GM12878 (cell line): ENCODE measurements at regions not wholly inside any gene's neighbourhood (a gene's known extent, or its start where the extent isn't known, plus 50 kb on each side); places are given as distances from the start of the nearest gene placed in this dataset.

Experiments
- ATAC-seq: fragments of 200-7000 bp; cut with Tn5 transposase; 3 replicates; pipeline ENCODE4 v1.9.1; 2020; ENCODE audit warnings: mild to moderate bottlenecking, moderate library complexity
- BruUV-seq: library from RNA; stranded (reverse); fragments of 400-500 nt; replicated peaks from 2 replicates; lab custom pipeline; 2021; lab: Mats Ljungman, UMichigan
- CTCF ChIA-PET: fragments of 300-600 bp; sonication (Branson Sonifier 250); formaldehyde crosslinking; extraction: SDS; loops from one replicate; lab custom pipeline; 2021; ENCODE audit warnings: inconsistent platforms; lab: Yijun Ruan, JAX
- POLR2A ChIA-PET: fragments of 350-600 bp; formaldehyde crosslinking; extraction: SDS; loops from one replicate; lab custom pipeline; 2021; ENCODE audit warnings: inconsistent platforms; lab: Charles Lee
- RAD21 ChIA-PET: fragments of 300-600 bp; sonication (Branson Sonifier 250); formaldehyde crosslinking; loops from one replicate; lab custom pipeline; 2023; ENCODE audit warnings: antibody characterized with exemption; ENCODE audit not compliant: unreplicated experiment; lab: Charles Lee
- SMC1A ChIA-PET: fragments of 300-600 bp; sonication (Branson Sonifier 250); formaldehyde crosslinking; loops from one replicate; lab custom pipeline; 2023; ENCODE audit not compliant: unreplicated experiment, uncharacterized antibody; lab: Charles Lee
- DNase-seq: peaks from one replicate; pipeline ENCODE4 v3.0.0-alpha.2; 2011; ENCODE audit warnings: low read depth, low spot score
- FAIRE-seq: peaks from 3 replicates; lab custom pipeline; 2011; peaks lifted over from hg19 to GRCh38; lab: Jason Lieb, UNC
- H2AFZ ChIP-seq: 2 replicates; pipeline ENCODE4 v1.6.0; 2011; ENCODE audit warnings: low read depth, low read length, control low read depth; ENCODE audit not compliant: control insufficient read depth
- H3K27ac ChIP-seq: 2 replicates; pipeline ENCODE4 v1.5.1; 2011; ENCODE audit warnings: control low read depth; ENCODE audit not compliant: control insufficient read depth, insufficient read depth
- H3K27me3 ChIP-seq, 2 experiments: replicated peaks in 1 of 2; 2 replicates each; pipeline versions ENCODE4 v1.6.0 to v1.6.1; 2011; ENCODE audit warnings: low read length in 1 of 2; ENCODE audit not compliant: control insufficient read depth in 2 of 2, insufficient read depth in 2 of 2
- H3K36me3 ChIP-seq, 2 experiments: 2 replicates each; pipeline ENCODE4 v1.5.1; 2011; ENCODE audit warnings: low read length in 1 of 2; ENCODE audit not compliant: control insufficient read depth in 2 of 2, insufficient read depth in 2 of 2
- H3K4me1 ChIP-seq: 2 replicates; pipeline ENCODE4 v1.6.1; 2011; ENCODE audit warnings: mild to moderate bottlenecking, low read length, moderate library complexity, mixed read lengths; ENCODE audit not compliant: control insufficient read depth, insufficient read depth
- H3K4me2 ChIP-seq: 2 replicates; pipeline ENCODE4 v1.6.0; 2011; ENCODE audit warnings: control low read depth; ENCODE audit not compliant: control insufficient read depth, insufficient read depth
- H3K4me3 ChIP-seq: fragments of 200-600 bp; sonication (generic); 2 replicates; pipeline ENCODE4 v1.5.1; 2016
- H3K79me2 ChIP-seq: 2 replicates; pipeline ENCODE4 v1.6.0; 2011; ENCODE audit warnings: low read length; ENCODE audit not compliant: control insufficient read depth, insufficient read depth
- H3K9ac ChIP-seq: 2 replicates; pipeline ENCODE4 v1.8.0; 2011; ENCODE audit warnings: low read length, control low read depth, mixed read lengths; ENCODE audit not compliant: control insufficient read depth, insufficient read depth
- H3K9me3 ChIP-seq: replicated peaks from 3 replicates; pipeline ENCODE4 v1.5.1; 2011; ENCODE audit warnings: mild to moderate bottlenecking, low read length; ENCODE audit not compliant: control insufficient read depth, insufficient read depth
- H4K20me1 ChIP-seq: 2 replicates; pipeline ENCODE4 v1.6.0; 2011; ENCODE audit not compliant: control insufficient read depth, insufficient read depth
- ATF7 ChIP-seq: fragments of 450-650 bp; IDR thresholded peaks from 2 replicates; pipeline ENCODE4 v1.6.1; 2016; ENCODE audit warnings: low read depth, mild to moderate bottlenecking
- EP300 ChIP-seq, 2 experiments: fragments of 150-350 bp in 1 of 2; IDR thresholded peaks; 2 replicates each; pipeline ENCODE4 v1.6.1; 2011 to 2012; ENCODE audit warnings: low read depth in 2 of 2, low read length in 2 of 2, borderline replicate concordance in 1 of 2, improper control_type of control experiment in 1 of 2, inconsistent platforms in 1 of 2; ENCODE audit not compliant: control insufficient read depth in 1 of 2
- FOS ChIP-seq: IDR thresholded peaks from 3 replicates; pipeline ENCODE4 v1.6.1; 2011; ENCODE audit warnings: borderline replicate concordance; ENCODE audit not compliant: insufficient read length; ENCODE audit errors: extremely low read depth
- IKZF2 ChIP-seq, 2 experiments: fragments of 450-650 bp; IDR thresholded peaks; 2 replicates each; pipeline ENCODE4 v1.6.1; 2017; ENCODE audit warnings: mild to moderate bottlenecking in 2 of 2, moderate library complexity in 2 of 2
- NFIC ChIP-seq: IDR thresholded peaks from 2 replicates; pipeline ENCODE4 v1.6.1; 2012; ENCODE audit warnings: low read depth, mild to moderate bottlenecking, inconsistent platforms, low read length, moderate library complexity
- NFYA ChIP-seq: IDR thresholded peaks from 2 replicates; pipeline ENCODE4 v1.6.1; 2011; ENCODE audit warnings: low read depth, mild to moderate bottlenecking, low read length, improper control_type of control experiment, borderline replicate concordance
- NFYB ChIP-seq: IDR thresholded peaks from 2 replicates; pipeline ENCODE4 v1.6.1; 2011; ENCODE audit warnings: low read depth, mild to moderate bottlenecking, low read length, improper control_type of control experiment, moderate library complexity; ENCODE audit not compliant: insufficient read depth
- RELA ChIP-seq: fragments of 450-650 bp; IDR thresholded peaks from 2 replicates; pipeline ENCODE4 v1.8.0; 2014; ENCODE audit warnings: borderline replicate concordance; ENCODE audit not compliant: partially characterized antibody
- SIN3A ChIP-seq: IDR thresholded peaks from 2 replicates; pipeline ENCODE4 v1.6.1; 2012; ENCODE audit warnings: low read depth, low read length, improper control_type of control experiment
- SP1 ChIP-seq: IDR thresholded peaks from one replicate; pipeline ENCODE4 v1.6.1; 2011; ENCODE audit warnings: low read depth, low read length
- SREBF1 ChIP-seq: IDR thresholded peaks from 2 replicates; pipeline ENCODE4 v1.6.1; 2012; ENCODE audit warnings: mild to moderate bottlenecking, low read length
- TAF1 ChIP-seq: IDR thresholded peaks from 2 replicates; pipeline ENCODE4 v1.6.1; 2011; ENCODE audit warnings: mild to moderate bottlenecking, low read depth, low read length, borderline replicate concordance
- TCF3 ChIP-seq: IDR thresholded peaks from 2 replicates; pipeline ENCODE4 v1.6.1; 2012; ENCODE audit warnings: low read depth, mild to moderate bottlenecking, low read length, borderline replicate concordance; ENCODE audit not compliant: insufficient read depth
- YBX1 ChIP-seq: fragments of 450-650 bp; IDR thresholded peaks from 2 replicates; pipeline ENCODE4 v1.6.1; 2016; ENCODE audit warnings: antibody characterized with exemption
- ZNF24 ChIP-seq: fragments of 450-650 bp; IDR thresholded peaks from 2 replicates; pipeline ENCODE4 v1.6.1; 2017; ENCODE audit warnings: antibody characterized with exemption, mild to moderate bottlenecking
- ZSCAN29 ChIP-seq: fragments of 450-650 bp; IDR thresholded peaks from 2 replicates; pipeline ENCODE4 v1.6.1; 2017; ENCODE audit warnings: mild to moderate bottlenecking, moderate library complexity
- WGBS: methylation state at CpG from one replicate; pipeline ENCODE4 v1.1.6; 2016; ENCODE audit warnings: low lambda C conversion rate; ENCODE audit not compliant: insufficient replicate concordance, insufficient coverage; ENCODE audit errors: missing lambda C conversion rate; 5-methylcytosine and 5-hydroxymethylcytosine counted together
- in situ Hi-C: fragments of 300-500 bp; cut with MboI; formaldehyde crosslinking; loops from 9 replicates; pipeline ENCODE4 v1.14.3; 2018; ENCODE audit warnings: mixed read lengths
- intact Hi-C: fragments of 100-400 bp; cut with micrococcal nuclease; formaldehyde crosslinking; loops from one replicate; pipeline ENCODE4 v1.14.2; 2022; ENCODE audit not compliant: unreplicated experiment

DNA sequence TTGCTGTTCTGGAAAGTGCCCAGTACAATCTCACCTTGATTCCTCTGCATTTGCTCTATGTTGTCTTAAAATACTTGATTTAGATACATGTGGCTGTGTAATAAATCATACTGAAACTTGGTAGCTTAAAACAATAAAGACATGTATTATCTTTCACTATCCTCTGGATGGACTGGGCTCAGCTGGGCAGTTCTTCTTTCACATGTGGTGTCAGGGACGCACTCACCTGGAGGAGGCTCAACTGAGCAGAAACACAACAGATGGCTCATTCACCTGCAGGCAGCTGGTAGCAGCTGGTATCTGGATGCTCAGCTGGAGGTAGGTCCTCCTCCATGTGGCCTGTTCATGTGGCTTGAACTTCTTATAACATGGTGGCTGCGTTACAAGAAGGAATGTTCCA lies 563.8 kb upstream of the FRG1 start:
- no TSS peak for BruUV-seq
- Histone ChIP-seq H3K36me3 (no peaks in the 10 kb centered on the region), H3K4me1 (no peaks in the 10 kb centered on the region), H3K4me3 (no peak overlapping the region), H4K20me1 (no peaks in the 10 kb centered on the region), H3K27ac (no peak overlapping the region), H3K4me2 (no peak overlapping the region), H3K79me2 (no peaks in the 10 kb centered on the region), H2AFZ (no peak overlapping the region), H3K27me3 (no peaks in the 10 kb centered on the region), H3K9ac (no peak overlapping the region), H3K9me3 (no peaks in the 10 kb centered on the region)
- 6% methylated on average over 2 of the region's 2 CpGs for WGBS
- TF ChIP-seq NFIC: no peak
- no peak for TF ChIP-seq RELA
- ChIA-PET CTCF (no interaction called here), POLR2A (no interaction called here), SMC1A (no interaction called here), RAD21 (no interaction called here)
- no peak for FAIRE-seq
- in situ Hi-C loops (no loop called here), intact Hi-C loops (no loop called here)
- no peak for DNase-seq
- no peak for ATAC-seq

DNA sequence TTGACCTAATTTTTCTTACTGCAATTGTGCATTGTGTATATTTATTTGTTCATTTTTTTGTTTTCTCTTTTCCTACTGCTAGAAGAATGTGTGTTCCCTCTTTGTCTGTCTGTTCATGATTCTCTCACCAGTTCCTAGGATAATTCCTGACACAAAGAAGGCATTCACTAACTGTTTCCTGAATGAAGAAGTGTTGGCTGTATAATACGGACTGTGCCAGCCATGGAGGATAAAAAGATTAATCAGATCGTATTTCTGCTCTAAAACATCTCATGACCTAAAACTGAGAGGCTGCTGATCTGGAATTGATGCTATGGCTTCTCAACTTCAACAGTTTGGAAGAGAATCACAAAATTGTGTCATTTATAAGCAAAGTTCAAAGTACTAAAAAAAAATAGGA lies 563.1 kb upstream of the FRG1 start:
- intact Hi-C loops (no loop called here), in situ Hi-C loops (no loop called here)
- 0% methylated on average over 2 of the region's 2 CpGs for WGBS
- H3K27me3 ChIP-seq: no peaks in the 10 kb centered on the region
- no peaks in the 10 kb centered on the region for H3K79me2 ChIP-seq
- no peaks in the 10 kb centered on the region for H3K9me3 ChIP-seq
- no peak overlapping the region for H3K9ac ChIP-seq
- ChIA-PET CTCF (no interaction called here), POLR2A (no interaction called here), RAD21 (no interaction called here), SMC1A (no interaction called here)
- no peak overlapping the region for H3K4me2 ChIP-seq
- no peaks in the 10 kb centered on the region for H3K36me3 ChIP-seq
- H2AFZ ChIP-seq: no peak overlapping the region
- no TSS peak for BruUV-seq
- no peak overlapping the region for H3K4me3 ChIP-seq
- no peaks in the 10 kb centered on the region for H4K20me1 ChIP-seq
- TF ChIP-seq YBX1: no peak
- TF ChIP-seq NFYA: no peak
- no peak for TF ChIP-seq SIN3A
- no peak for TF ChIP-seq IKZF2 (IDR thresholded peaks at IDR 0.05)
- TF ChIP-seq SP1: no peak
- no peak for TF ChIP-seq ZNF24
- no peak for TF ChIP-seq FOS
- TF ChIP-seq TCF3: no peak
- TF ChIP-seq ZSCAN29: no peak
- no peak for TF ChIP-seq TAF1
- TF ChIP-seq SREBF1: no peak
- TF ChIP-seq ATF7: no peak
- no peak for TF ChIP-seq NFYB
- no peak for TF ChIP-seq EP300 (IDR thresholded peaks at IDR 0.05; ENCODE audit: borderline replicate concordance in 1 of 2, control insufficient read depth in 1 of 2, low read depth in 2 of 2, low read length in 2 of 2)
- no peak for ATAC-seq
- H3K4me1 ChIP-seq: no peaks in the 10 kb centered on the region
- FAIRE-seq: no peak
- no peak overlapping the region for H3K27ac ChIP-seq
- DNase-seq: no peak
